Stimulated activated CD4-positive, alpha-beta T cell treated with anti-CD3 and anti-CD28 coated beads, Interleukin-1b, Interleukin-23, amount 100 ng/mL, for 24 hours (primary cell): ENCODE measurements at regions not wholly inside any gene's neighbourhood (a gene's known extent, or its start where the extent isn't known, plus 50 kb on each side); places are given as distances from the start of the nearest gene placed in this dataset.
A peak's percentile ranks its signal among the peaks of the same experiment; 100 is the strongest.

Source experiments
- DNase-seq, 4 experiments: peaks; one replicate each; pipeline ENCODE4 v3.0.0-alpha.2; 2020; ENCODE audit warnings: low read depth in 4 of 4, low spot score in 1 of 4

- DNase-seq: no peak
Observed at GRCh38 chr2:128735296-128735960, 416.8 kb upstream of the HS6ST1 start.

DNA sequence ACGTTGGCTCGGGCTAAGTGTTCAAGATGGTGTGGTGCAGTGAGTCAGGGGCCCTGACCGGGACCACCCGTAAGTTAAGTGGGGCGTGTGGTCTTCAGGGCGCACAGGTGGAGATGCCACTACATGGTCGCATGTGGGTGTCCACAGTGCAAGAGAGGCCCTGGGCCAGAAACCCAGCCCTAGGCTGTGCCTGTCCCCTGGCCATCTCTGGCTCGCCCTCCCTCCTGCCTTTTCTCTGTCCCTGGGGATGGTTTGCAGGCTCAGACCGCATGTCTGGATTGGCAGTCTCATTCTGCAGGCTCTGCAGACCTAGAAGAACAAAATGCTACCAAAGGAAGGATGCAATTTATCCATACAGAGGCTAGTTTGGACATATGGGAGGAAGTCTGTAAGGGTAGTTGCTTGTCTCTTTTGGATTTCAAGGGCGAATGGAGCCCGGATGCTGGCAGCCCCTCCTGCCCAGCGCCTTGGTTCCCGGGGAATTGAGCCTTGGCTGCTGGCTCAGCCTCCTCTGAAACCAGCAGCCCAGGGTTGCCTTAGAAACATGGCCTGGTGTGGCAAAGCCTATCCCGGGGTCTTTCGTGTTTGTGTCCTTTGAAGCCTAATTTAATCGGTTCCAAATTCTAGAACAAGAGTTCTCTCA is 417.5 kb upstream of the HS6ST1 start:
- no peak for DNase-seq

- peak; percentile 6 to 45 (median 36) for DNase-seq
Observed at GRCh38 chr2:128736689-128737545, 418.2 kb upstream of the HS6ST1 start.

DNA sequence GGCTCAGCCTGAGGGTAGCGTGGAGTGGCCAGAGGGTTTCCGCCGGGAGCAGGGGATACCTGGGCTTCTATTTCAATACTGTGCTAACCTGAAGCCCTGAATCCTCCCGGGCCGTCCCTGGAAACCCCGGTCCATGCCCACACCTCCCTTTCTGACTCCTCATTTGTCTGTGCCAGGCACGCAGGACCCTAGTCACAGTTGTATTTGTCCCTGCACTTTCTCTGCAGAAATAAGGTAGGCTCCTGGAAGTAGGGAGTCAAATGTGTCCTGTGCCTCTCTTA is 418.8 kb upstream of the HS6ST1 start:
- DNase-seq: no peak

- no peak for DNase-seq
Observed at GRCh38 chr2:128738446-128739110, 419.9 kb upstream of the HS6ST1 start.

GRCh38 chr2:128742467-128742866 is 423.8 kb upstream of the HS6ST1 start:
- no peak for DNase-seq

GRCh38 chr2:128745946-128746345 is 427.3 kb upstream of the HS6ST1 start:
- no peak for DNase-seq

- no peak for DNase-seq
Observed at GRCh38 chr2:128746356-128746755, 427.7 kb upstream of the HS6ST1 start.

- DNase-seq: no peak
Observed at GRCh38 chr2:128748336-128748735, 429.7 kb upstream of the HS6ST1 start.

DNA sequence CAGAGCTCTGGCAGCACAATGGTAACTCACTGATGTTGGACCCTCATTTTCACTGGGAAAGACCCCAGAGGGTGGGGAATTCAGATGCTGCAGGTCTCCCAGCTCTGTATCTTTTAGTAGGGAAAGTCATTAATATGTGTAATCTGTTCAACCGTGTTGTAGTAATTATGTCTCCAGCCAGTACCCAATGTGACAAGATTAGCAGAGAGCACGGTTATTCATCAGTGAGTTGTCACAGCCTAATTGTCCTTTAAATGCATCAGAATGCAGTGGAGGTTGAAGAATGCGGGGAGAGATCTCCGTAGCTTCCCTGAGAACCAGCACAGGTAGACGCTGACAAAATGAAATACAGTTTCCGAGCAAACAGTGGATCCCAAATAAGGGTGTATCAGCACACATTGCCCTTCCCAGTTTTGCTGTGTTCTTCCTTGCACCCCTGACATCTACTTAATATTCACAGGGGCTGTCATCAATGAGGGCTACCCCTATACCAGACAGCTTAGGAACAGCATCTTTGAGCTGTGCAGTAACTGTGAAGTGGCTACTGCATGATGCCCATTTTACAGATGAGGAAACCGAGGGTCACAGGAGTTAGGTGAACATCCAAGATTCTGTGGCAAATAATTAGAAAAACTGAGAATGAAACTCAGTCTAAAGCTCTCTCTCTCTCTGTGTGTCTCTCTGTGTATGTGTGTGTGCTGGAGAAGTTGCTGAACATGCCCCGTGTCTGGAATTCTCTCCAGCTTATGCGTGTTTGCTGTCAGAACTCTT is 430.4 kb upstream of the HS6ST1 start:
- no peak for DNase-seq

DNA sequence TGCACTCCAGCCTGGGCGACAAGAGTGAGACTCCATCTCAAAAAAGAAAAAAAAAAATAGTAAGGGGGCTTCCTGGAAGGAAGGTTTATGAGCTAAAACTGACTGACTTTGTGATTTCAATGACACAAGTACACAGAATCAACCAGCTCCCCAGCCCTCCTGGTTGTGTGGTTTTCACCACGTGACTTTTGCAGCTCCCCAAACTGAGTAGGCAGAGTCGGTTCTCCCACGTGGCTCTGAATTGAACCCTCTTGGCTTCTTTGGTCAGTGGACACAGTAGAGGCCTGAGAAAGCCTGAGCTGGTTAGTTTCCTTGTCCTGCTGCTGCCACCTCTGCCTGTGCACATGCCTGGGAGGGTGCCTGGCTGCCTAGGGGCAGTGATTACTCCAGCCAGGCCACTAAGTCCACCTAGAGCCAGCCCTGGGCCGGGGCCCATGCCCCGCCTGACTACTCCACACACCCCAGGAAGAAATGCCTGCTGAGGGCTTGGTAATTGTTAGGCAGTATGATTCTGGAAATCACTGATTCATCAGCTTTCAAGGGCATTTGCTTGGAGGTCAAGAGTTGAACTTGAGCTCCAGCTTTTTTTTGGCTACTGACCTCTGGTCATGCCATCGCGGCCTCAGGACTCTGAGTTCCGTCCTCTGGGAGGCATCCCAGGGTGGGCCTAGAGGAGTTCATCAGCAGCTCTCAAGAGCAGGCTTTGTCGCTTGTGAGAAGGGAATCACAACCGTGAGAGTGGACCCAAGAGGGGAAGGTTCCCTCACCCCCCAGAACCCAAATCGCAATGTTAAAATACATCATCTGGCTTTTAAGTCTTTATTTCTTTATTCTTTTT is 431.9 kb upstream of the HS6ST1 start:
- DNase-seq: no peak

- no peak for DNase-seq
Observed at GRCh38 chr2:128751746-128752145, 433.1 kb upstream of the HS6ST1 start.

GRCh38 chr2:128752691-128753263 is 434.1 kb upstream of the HS6ST1 start:
- no peak for DNase-seq

DNA sequence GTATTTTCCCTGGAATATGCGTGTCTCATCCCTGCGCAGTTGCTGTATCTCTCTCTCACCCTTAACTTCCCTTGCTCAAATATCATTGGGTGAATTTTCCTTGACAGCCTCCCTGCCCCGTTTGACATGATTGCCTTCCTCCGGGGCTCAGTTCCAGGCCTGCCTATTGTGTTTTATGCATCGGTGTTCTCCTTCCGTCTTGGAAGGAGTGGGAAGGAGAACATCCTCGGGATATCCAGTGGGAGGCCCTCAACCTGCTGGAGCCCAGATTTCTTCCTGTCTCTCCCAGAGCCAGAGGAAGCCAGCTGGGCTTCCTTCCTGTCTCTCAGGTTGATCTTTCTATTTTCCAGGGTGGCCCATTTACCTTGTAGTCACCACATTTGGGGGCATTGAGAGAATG is 434.7 kb upstream of the HS6ST1 start:
- DNase-seq: no peak

GRCh38 chr2:128753800-128754199 is 435.1 kb upstream of the HS6ST1 start:
- no peak for DNase-seq

GRCh38 chr2:128754246-128754724 is 435.6 kb upstream of the HS6ST1 start:
- no peak for DNase-seq

GRCh38 chr2:128755695-128756364 is 437.2 kb upstream of the HS6ST1 start:
- DNase-seq: no peak

DNA sequence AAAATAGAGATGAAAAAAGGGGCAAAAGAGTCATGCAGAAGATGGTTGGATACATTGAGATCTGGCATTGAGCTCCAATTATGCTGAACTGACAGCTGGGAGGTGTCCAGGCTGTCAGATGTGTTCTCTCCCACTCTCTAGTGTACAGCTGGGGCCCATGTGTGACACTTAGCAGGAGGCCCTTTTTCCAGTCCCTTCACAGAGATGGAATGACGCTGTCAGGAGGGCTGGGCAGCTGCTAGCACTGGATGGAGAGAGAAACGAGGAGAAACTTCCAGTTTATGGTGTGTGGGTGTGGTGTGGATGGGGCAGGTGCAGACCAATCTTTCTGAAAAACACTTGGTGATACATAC is 437.7 kb upstream of the HS6ST1 start:
- DNase-seq: no peak

DNA sequence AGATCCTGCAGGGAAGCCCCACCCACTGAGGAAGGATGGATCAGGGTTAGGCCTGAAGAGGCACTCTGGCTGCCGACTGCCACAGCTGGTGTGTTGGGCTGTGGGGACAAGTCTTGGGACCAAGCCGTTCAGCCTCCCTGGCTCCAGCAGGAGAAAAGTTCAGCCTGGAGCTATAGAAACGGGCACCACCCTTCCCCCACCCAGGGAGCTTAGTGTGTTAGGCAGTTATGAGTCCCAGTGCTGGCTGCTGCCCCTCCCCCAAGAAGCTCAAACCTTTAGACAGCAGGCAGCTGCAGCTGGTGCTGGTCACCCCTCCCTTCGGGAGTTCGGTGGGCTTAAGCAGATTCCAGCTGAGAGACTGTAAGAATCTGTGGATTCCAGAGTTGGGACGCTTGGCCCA is 447.1 kb upstream of the HS6ST1 start:
- no peak for DNase-seq
